HG03432 (cell line): ENCODE measurements at regions not wholly inside any gene's neighbourhood (a gene's known extent, or its start where the extent isn't known, plus 50 kb on each side); places are given as distances from the start of the nearest gene placed in this dataset.

ENCODE experiments used
- ATAC-seq: cut with Tn5 transposase; IDR thresholded peaks from one replicate; pipeline ENCODE4 v1.9.1; 2021; ENCODE audit warnings: mild to moderate bottlenecking, moderate library complexity; ENCODE audit not compliant: unreplicated experiment

DNA sequence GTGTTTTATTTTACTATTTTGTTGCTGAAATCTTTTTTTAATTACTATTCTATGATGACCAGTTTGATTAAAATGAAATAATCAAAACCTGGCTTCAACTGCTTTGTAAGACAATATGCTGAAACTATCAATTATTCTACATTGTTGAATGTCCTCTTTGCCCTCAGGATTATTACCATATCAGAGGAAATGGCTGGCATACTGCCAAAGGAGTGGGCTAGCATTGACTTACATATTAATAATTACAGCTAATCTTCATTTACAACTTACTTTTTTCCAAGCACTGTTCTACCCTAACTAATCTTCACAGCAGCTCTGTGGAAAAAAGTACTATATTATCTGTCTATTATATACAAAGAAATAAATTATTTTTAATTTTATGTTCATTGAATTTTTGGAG lies 560.5 kb downstream of the BCKDHB start:
- no peak for ATAC-seq

DNA sequence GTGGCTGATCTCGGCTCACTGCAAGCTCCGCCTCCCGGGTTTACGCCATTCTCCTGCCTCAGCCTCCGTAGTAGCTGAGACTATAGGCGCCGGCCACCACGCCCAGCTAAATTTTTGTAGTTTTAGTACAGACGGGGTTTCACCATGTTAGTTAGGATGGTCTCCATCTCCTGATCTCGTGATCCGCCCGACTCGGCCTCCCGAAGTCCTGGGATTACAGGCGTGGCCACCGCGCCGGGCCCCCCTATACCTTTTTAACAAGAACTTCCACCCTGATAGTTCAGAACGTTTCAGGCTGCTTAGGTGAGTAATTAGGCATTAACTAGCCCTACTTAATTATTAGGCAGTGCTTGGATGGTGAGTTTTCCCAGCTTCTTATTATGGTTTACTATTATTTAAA lies 552.5 kb downstream of the BCKDHB start:
- no peak for ATAC-seq

GRCh38 chr6:80647156-80647555 lies 540.7 kb downstream of the BCKDHB start:
- no peak for ATAC-seq

DNA sequence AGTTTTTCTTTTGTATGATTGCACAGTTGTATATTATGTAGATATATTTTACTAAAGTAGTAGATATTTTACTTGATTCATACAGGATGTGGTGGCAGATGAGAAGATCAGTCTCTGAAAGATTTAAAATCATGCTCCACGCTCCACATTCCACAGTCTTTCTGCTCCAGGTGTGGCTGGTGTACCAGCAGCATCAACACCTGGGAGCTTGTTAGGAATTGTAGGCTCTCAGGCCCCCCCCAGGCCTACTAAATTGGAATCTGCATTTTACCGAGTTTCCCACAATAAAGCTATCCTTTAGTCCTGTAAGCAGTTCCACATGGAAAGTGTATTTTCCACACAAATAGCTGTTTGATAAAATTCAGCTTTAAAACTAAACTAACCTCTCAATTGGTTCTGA lies 537.4 kb downstream of the BCKDHB start:
- ATAC-seq: no peak

DNA sequence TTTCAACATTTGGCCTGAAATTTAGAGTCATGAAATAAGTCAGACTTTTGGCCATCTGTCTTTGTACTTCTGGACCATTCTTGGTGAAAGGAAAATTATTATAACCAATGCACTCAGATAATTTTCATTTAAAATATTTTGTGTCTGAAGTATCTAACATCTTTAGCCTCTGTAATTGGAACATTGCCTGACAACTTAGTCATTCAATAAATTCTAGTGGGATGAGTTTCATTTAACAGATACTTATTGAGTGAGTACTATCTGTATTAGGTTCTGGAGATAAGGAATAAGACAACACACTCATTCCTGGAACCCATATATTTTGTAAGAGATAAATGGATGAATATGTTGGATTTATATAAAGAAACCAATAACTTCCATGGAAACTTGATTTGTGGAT lies 536.0 kb downstream of the BCKDHB start:
- ATAC-seq: no peak

DNA sequence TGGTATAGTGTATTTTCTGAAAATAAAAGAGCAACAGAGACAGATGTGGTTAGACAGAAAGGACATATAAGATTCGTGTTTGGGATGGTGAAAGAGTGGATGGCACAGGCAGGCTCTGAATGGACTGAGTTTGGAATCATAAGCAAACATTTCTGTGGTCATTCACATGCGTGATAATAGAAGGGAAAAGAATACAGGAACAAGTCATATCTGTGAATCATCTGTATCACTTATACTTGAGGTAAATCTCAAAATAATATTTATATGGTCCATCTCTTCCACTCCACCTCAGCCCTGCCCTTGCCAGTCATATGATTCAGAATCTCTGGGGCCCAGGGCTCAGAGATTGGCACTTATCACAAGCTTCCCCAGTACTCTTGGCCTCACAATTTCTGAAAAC lies 535.1 kb downstream of the BCKDHB start:
- no peak for ATAC-seq

GRCh38 chr6:80640176-80640575 lies 533.7 kb downstream of the BCKDHB start:
- ATAC-seq: no peak

DNA sequence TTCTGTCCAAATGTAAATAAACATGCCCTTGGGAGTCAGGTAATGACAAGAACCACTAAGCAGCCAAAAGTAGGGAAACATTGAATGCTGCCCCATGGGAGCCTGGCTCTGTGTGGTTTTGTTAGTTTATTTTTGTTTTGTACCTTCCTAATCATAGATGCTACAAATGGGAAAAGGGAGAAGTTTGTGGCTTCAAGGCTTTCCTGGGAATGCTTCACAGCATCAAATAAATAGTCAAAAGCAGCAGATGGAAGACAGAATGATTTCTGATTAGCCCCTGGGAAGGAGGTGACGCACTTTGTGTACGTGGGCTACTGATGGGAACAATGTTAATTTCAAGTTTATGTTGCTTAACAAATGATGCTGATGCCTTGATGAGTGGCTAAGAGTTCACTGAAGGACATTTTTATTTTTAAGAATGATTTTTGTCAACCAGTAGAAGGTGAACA lies 532.7 kb downstream of the BCKDHB start:
- no peak for ATAC-seq

GRCh38 chr6:80638213-80639055 lies 532.0 kb downstream of the BCKDHB start:
- peak; percentile 99 for ATAC-seq

GRCh38 chr6:80637312-80637711 lies 530.8 kb downstream of the BCKDHB start:
- ATAC-seq: no peak

DNA sequence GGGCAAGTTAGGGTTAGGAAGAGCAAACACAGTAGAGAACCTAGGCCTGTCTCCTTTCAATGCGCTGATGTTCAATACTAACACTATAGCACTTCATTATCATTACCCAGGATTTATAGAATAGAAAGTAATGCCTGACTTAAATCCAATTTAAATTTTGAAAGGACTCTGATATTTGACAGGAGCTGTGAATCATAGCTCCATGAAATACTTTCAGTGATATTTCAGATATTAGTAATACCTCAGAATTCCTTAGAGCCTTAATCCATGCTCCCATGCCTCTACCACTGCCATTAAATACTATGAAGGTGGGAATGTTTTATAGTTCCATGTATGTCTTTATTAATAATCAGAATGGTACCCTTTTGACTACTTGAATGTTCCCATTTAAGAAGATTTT lies 530.2 kb downstream of the BCKDHB start:
- no peak for ATAC-seq

- ATAC-seq: no peak
These were observed 526.9 kb downstream of the BCKDHB start for GRCh38 chr6:80633412-80633811.

GRCh38 chr6:80625405-80625804 lies 518.9 kb downstream of the BCKDHB start:
- ATAC-seq: no peak

DNA sequence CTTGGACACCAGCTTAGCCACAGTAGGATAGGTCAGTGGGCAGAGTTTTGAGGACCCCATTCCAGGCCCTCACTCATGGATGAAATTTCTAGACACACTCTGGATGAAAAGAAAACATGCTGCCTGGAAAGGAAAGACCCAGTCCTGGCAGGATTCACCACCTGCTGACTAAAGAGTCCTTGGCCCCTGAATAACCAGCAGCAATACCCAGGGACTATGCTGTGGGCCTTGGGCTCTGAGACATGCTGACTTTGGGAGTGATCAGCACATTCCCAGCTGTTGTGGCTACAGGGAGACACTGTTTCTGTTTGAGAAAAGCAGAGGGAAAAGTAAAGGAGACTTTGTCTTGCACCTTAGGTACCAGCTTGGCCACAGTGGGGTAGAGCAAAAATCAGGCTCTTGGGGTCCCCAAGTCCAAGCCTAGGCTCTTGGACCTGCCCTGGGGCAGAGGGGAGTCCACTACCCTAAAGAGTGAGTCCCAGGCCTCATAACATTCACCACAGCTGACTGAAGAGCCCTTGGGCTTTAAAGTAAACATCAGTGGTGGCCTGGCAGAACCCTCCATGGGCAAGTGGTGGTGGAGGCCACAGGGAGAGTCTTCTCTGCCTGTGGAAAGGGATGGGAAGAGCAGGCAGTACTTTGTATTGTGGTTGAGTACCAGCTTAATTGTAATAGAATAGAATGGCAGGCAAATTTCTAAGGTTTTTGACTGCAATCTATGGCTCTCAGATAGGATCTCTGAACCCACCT lies 516.8 kb downstream of the BCKDHB start:
- ATAC-seq: no peak

- ATAC-seq: no peak
These were observed 516.2 kb downstream of the BCKDHB start for GRCh38 chr6:80622641-80623040.

GRCh38 chr6:80618953-80619352 lies 512.5 kb downstream of the BCKDHB start:
- no peak for ATAC-seq

- ATAC-seq: no peak
These were observed 504.4 kb downstream of the BCKDHB start for GRCh38 chr6:80610846-80611245.

DNA sequence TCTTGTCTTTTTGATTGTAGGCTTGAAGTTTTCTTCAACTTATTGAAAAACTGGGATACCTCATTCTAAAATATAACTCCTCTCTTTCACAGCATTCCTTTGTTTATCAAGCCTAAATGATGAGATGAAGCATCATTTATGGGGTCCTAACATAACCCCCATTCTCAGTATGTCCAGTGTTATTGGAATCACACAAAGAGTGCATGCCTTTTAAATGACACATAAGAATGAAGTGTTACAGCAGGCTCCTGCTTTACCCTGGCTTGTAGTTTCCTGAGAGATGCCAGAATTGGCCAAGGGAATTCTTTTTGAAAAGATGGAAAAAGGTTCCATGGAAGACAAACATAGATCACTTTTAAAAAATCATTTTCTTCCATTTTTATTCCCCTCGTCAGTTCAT lies 502.4 kb downstream of the BCKDHB start:
- ATAC-seq: no peak

DNA sequence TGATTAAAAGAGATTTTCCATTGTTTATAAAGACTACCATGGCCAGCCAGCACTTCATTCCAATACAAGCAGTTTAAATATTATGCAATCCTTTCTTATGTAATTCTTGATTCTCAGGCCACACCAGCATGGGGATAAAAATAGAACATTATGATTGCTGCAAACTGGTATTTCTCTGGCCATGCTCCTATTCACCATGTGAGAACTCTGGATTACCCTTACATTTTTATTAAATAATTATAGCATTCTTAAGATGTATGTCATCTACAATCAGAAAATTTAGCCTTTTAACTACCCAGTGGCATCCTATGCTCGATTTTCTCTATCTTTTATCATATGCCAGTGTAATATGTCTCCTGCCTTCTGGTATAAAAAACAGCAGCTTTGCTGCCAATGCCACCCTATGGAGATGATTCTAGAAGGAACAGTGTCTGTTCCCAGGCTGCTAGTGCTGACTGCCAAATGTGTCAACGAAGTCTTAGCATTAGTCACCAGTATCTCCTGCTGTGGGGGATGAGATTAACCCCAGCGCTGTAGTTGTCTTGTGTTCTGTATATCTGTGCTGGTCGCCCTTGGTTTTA lies 501.4 kb downstream of the BCKDHB start:
- ATAC-seq: no peak

- ATAC-seq: no peak
These were observed 498.9 kb downstream of the BCKDHB start for GRCh38 chr6:80605165-80605989.

DNA sequence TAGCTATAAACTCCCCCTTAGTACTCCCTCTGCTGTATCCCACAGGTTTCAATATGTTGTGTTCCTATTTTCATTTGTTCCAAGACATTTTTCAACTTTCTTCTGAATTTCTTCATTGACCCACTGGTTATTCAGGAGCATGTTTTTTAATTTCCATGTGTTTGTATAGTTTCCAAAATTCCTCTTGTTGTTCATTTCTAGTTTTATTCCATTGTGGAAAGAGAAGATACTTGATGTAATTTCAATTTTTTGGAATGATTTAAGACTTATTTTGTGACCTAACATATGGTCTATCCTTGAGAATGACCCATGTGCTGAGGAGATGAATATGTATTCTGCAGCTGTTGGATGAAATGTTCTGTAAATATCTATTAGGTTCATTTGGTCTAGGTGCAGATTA lies 497.2 kb downstream of the BCKDHB start:
- ATAC-seq: no peak
